HCT116 (cell line): ENCODE measurements at regions not wholly inside any gene's neighbourhood (a gene's known extent, or its start where the extent isn't known, plus 50 kb on each side); places are given as distances from the start of the nearest gene placed in this dataset.

ENCODE experiments used
- ATAC-seq: fragments of 200-7000 bp; cut with Tn5 transposase; 2 replicates; pipeline ENCODE4 v1.9.1; 2020; ENCODE audit warnings: mild to moderate bottlenecking, moderate library complexity
- BruUV-seq: library from RNA; stranded (reverse); fragments of 400-500 nt; replicated peaks from 2 replicates; lab custom pipeline; 2021; lab: Mats Ljungman, UMichigan
- CTCF ChIA-PET: fragments of 300-600 bp; sonication (Branson Sonifier 250); formaldehyde crosslinking; loops from one replicate; lab custom pipeline; 2021; ENCODE audit warnings: antibody characterized with exemption; lab: Charles Lee
- POLR2A ChIA-PET: fragments of 300-600, 350-600 bp; sonication (Branson Sonifier 250); formaldehyde crosslinking; loops from one replicate; lab custom pipeline; 2021; ENCODE audit warnings: antibody characterized with exemption; lab: Charles Lee
- RAD21 ChIA-PET, 2 experiments: fragments of 300-600 bp; sonication (Branson Sonifier 250); formaldehyde crosslinking; loops; one replicate each; lab custom pipeline; 2023; ENCODE audit warnings: low total read pairs in 2 of 2; ENCODE audit not compliant: uncharacterized antibody in 2 of 2, unreplicated experiment in 2 of 2, low non-redundant PET in 1 of 2; lab: Charles Lee
- DNase-seq: peaks from one replicate; pipeline ENCODE4 v3.0.0-alpha.2; 2010; ENCODE audit warnings: low read depth, low spot score
- H2AFZ ChIP-seq: fragments of 200-600 bp; shearing (Covaris generic), sonication (generic); 2 replicates; pipeline ENCODE4 v1.6.1; 2017; ENCODE audit warnings: low read depth, mixed run types, mixed read lengths, antibody characterized with exemption, low read length; ENCODE audit not compliant: poor library complexity, severe bottlenecking
- H3K27ac ChIP-seq: 2 replicates; pipeline ENCODE4 v1.5.1; 2012; ENCODE audit warnings: low read depth, low read length
- H3K27me3 ChIP-seq: fragments of 200-600 bp; sonication (generic); 2 replicates; pipeline ENCODE4 v1.6.1; 2016; ENCODE audit warnings: mixed run types, low read length, mixed read lengths; ENCODE audit not compliant: insufficient read depth
- H3K36me3 ChIP-seq, 2 experiments: fragments of 200-500 bp in 1 of 2; fragments of 200-600 bp in 1 of 2; sonication (Bioruptor generic) in 1 of 2; sonication (generic) in 1 of 2; 2 replicates each; pipeline versions ENCODE4 v1.5.1 to v1.6.1; 2014 to 2016; ENCODE audit warnings: low read length in 2 of 2, inconsistent platforms in 1 of 2, mixed read lengths in 1 of 2, mixed run types in 1 of 2; ENCODE audit not compliant: insufficient read depth in 2 of 2, control insufficient read depth in 1 of 2
- H3K4me1 ChIP-seq, 2 experiments: fragments of 200-600 bp in 1 of 2; sonication (generic) in 1 of 2; 2 replicates each; pipeline versions ENCODE4 v1.5.1 to v1.6.1; 2012 to 2017; ENCODE audit warnings: low read length in 2 of 2, inconsistent platforms in 1 of 2, mild to moderate bottlenecking in 1 of 2, mixed read lengths in 1 of 2, mixed run types in 1 of 2, moderate library complexity in 1 of 2; ENCODE audit not compliant: insufficient read depth in 2 of 2, control insufficient read depth in 1 of 2
- H3K4me2 ChIP-seq: fragments of 200-600 bp; sonication (generic); 2 replicates; pipeline ENCODE4 v1.6.1; 2017; ENCODE audit warnings: mixed run types, low read length, mixed read lengths
- H3K4me3 ChIP-seq, 2 experiments: fragments of 200-600 bp in 1 of 2; sonication (generic) in 1 of 2; replicated peaks in 1 of 2; 2 replicates each; pipeline ENCODE4 v1.5.1; 2011 to 2016; ENCODE audit warnings: low read length in 2 of 2, control low read depth in 1 of 2, low read depth in 1 of 2, mild to moderate bottlenecking in 1 of 2, mixed read lengths in 1 of 2, mixed run types in 1 of 2
- H3K79me2 ChIP-seq: fragments of 200-600 bp; sonication (generic); 2 replicates; pipeline ENCODE4 v1.6.1; 2017; ENCODE audit warnings: mild to moderate bottlenecking, mixed run types, low read length, moderate library complexity, mixed read lengths; ENCODE audit not compliant: insufficient read depth
- H3K9ac ChIP-seq: fragments of 200-600 bp; sonication (generic); 2 replicates; pipeline ENCODE4 v1.6.1; 2016; ENCODE audit warnings: low read length, mixed read lengths
- H3K9me2 ChIP-seq: fragments of 200-600 bp; sonication (generic), shearing (Covaris generic); 2 replicates; pipeline ENCODE4 v1.6.1; 2017; ENCODE audit warnings: mixed run types, mild to moderate bottlenecking, moderate library complexity; ENCODE audit not compliant: insufficient read depth
- H3K9me3 ChIP-seq, 2 experiments: fragments of 200-500 bp in 1 of 2; fragments of 200-600 bp in 1 of 2; sonication (Bioruptor generic) in 1 of 2; sonication (generic) in 1 of 2; 2 replicates each; pipeline ENCODE4 v1.6.1; 2014 to 2017; ENCODE audit warnings: low read length in 2 of 2, mixed read lengths in 2 of 2, inconsistent platforms in 1 of 2, low read depth in 1 of 2, mild to moderate bottlenecking in 1 of 2, mixed run types in 1 of 2, moderate library complexity in 1 of 2; ENCODE audit not compliant: control insufficient read depth in 1 of 2, insufficient read depth in 1 of 2
- H4K20me1 ChIP-seq: fragments of 200-600 bp; sonication (generic), shearing (Covaris generic); 2 replicates; pipeline ENCODE4 v1.6.1; 2017; ENCODE audit warnings: mixed run types, mild to moderate bottlenecking, moderate library complexity; ENCODE audit not compliant: insufficient read depth
- CBX3 ChIP-seq: IDR thresholded peaks from 2 replicates; pipeline ENCODE4 v1.6.1; 2012; ENCODE audit warnings: low read depth
- ELF1 ChIP-seq: IDR thresholded peaks from 2 replicates; pipeline ENCODE4 v1.6.1; 2012; ENCODE audit warnings: low read depth, borderline replicate concordance
- EZH2 ChIP-seq: fragments of 200-600 bp; sonication (generic); IDR thresholded peaks from 2 replicates; pipeline ENCODE4 v1.6.1; 2017; ENCODE audit warnings: antibody characterized with exemption, mixed run types
- EZH2phosphoT487 ChIP-seq: fragments of 200-600 bp; IDR thresholded peaks from 2 replicates; pipeline ENCODE4 v1.6.1; 2018; ENCODE audit warnings: antibody characterized with exemption, borderline replicate concordance
- FOSL1 ChIP-seq: IDR thresholded peaks from 2 replicates; pipeline ENCODE4 v1.6.1; 2012; ENCODE audit warnings: low read depth
- JUND ChIP-seq: IDR thresholded peaks from 2 replicates; pipeline ENCODE4 v1.6.1; 2012
- POLR2AphosphoS5 ChIP-seq: IDR thresholded peaks from 2 replicates; pipeline ENCODE4 v1.6.1; 2011; ENCODE audit warnings: mild to moderate bottlenecking, low read depth, low read length, moderate library complexity
- RAD21 ChIP-seq: IDR thresholded peaks from 2 replicates; pipeline ENCODE4 v1.6.1; 2012; ENCODE audit warnings: low read depth, mild to moderate bottlenecking
- SRF ChIP-seq: IDR thresholded peaks from 2 replicates; pipeline ENCODE4 v1.6.1; 2012; ENCODE audit warnings: low read depth
- ZFX ChIP-seq: fragments of 450-650 bp; IDR thresholded peaks from 2 replicates; pipeline ENCODE4 v1.6.1; 2017
- ZNF274 ChIP-seq: fragments of 200-500 bp; sonication (Bioruptor generic); IDR thresholded peaks from 2 replicates; pipeline ENCODE4 v1.6.1; 2014; ENCODE audit warnings: mild to moderate bottlenecking, low read depth, low read length, inconsistent platforms
- intact Hi-C: fragments of 100-400 bp; cut with micrococcal nuclease; formaldehyde crosslinking; loops from 2 replicates; pipeline ENCODE4 v1.10.0; 2022
- TF ChIP-seq, protein P1 (sequence below): IDR thresholded peaks from 2 replicates; pipeline ENCODE4 v1.6.1; 2012; ENCODE audit warnings: low read depth
- TF ChIP-seq, protein P2 (sequence below): IDR thresholded peaks from 2 replicates; pipeline ENCODE4 v1.6.1; 2012
- TF ChIP-seq, protein P3 (sequence below): IDR thresholded peaks from 2 replicates; pipeline ENCODE4 v1.6.1; 2012
- TF ChIP-seq, protein P4 (sequence below): IDR thresholded peaks from 2 replicates; pipeline ENCODE4 v1.6.1; 2011; ENCODE audit warnings: mild to moderate bottlenecking, low read length, moderate library complexity; ENCODE audit not compliant: insufficient replicate concordance; ENCODE audit errors: extremely low read depth
- TF ChIP-seq, protein P5 (sequence below), 3 experiments: fragments of 200-600 bp in 1 of 3; sonication (generic) in 1 of 3; IDR thresholded peaks in 2 of 3; conservative IDR thresholded peaks in 1 of 3; 2 replicates each; pipeline ENCODE4 v1.5.1; 2012 to 2017; ENCODE audit warnings: low read depth in 2 of 3, low read length in 2 of 3, antibody characterized with exemption in 1 of 3, borderline replicate concordance in 1 of 3, control low read depth in 1 of 3, mild to moderate bottlenecking in 1 of 3, mixed read lengths in 1 of 3, mixed run types in 1 of 3, moderate library complexity in 1 of 3; ENCODE audit not compliant: insufficient read depth in 1 of 3

DNA sequence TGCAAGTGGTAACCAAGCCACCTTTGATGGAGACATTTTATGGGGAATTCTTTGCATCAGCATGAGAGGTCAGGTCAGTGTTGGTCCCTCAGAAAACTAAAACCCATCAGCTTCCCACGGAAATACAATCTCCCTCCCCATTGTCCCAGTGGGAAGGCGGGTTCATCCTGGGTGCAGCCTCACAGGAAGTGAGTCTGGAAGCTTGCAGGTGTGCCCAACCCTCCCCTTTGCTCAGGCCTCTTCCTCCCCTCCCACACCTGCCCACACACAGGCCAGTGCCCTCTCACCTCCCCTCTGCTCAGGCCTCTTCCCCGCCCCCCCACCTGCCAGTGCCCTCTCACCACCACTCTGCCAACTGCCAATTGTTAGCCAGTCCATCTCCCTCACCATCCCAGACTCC, 166.8 kb upstream of the RAB6C start (continued):
- TF ChIP-seq, protein P1, sequence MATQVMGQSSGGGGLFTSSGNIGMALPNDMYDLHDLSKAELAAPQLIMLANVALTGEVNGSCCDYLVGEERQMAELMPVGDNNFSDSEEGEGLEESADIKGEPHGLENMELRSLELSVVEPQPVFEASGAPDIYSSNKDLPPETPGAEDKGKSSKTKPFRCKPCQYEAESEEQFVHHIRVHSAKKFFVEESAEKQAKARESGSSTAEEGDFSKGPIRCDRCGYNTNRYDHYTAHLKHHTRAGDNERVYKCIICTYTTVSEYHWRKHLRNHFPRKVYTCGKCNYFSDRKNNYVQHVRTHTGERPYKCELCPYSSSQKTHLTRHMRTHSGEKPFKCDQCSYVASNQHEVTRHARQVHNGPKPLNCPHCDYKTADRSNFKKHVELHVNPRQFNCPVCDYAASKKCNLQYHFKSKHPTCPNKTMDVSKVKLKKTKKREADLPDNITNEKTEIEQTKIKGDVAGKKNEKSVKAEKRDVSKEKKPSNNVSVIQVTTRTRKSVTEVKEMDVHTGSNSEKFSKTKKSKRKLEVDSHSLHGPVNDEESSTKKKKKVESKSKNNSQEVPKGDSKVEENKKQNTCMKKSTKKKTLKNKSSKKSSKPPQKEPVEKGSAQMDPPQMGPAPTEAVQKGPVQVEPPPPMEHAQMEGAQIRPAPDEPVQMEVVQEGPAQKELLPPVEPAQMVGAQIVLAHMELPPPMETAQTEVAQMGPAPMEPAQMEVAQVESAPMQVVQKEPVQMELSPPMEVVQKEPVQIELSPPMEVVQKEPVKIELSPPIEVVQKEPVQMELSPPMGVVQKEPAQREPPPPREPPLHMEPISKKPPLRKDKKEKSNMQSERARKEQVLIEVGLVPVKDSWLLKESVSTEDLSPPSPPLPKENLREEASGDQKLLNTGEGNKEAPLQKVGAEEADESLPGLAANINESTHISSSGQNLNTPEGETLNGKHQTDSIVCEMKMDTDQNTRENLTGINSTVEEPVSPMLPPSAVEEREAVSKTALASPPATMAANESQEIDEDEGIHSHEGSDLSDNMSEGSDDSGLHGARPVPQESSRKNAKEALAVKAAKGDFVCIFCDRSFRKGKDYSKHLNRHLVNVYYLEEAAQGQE: no peak
- TF ChIP-seq ELF1 (no peak), EZH2 (no peak), POLR2AphosphoS5 (no peak), FOSL1 (no peak), SRF (no peak), JUND (no peak), RAD21 (no peak), EZH2phosphoT487 (no peak)
- TF ChIP-seq, protein P2, sequence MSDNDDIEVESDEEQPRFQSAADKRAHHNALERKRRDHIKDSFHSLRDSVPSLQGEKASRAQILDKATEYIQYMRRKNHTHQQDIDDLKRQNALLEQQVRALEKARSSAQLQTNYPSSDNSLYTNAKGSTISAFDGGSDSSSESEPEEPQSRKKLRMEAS: no peak

DNA sequence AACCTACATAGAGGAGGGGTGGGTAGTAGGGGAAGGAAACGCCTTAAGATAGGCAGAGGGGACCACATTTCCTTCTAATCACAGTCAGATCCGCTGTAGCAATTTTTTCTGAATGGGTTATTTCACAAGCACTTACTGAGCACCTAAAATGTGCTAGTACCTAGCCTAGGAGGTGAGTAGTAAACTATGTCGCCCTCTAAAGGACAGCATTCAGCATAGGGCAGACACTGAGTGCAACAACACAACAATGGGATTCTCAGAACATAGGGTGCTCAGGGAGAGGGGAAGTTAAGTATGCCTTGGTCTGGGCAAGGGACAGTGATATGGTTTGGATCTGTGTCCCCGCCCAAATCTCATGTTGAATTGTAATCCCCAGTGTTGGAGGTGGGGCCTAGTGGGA, 166.1 kb upstream of the RAB6C start:
- no peak overlapping the region for H2AFZ ChIP-seq
- ATAC-seq: peak; percentile 95

More for the DNA sequence above, 166.1 kb upstream of the RAB6C start:
- CTCF ChIA-PET: no interaction called here
- RAD21 ChIA-PET: no interaction called here
- Histone ChIP-seq H3K9me3 (no peaks in the 10 kb centered on the region), H3K27me3 (peaks cover 33% of the 10 kb centered on the region), H3K4me3 (no peak overlapping the region), H3K9me2 (no peaks in the 10 kb centered on the region), H3K79me2 (no peaks in the 10 kb centered on the region)
- POLR2A ChIA-PET: no interaction called here
- DNase-seq: peak; percentile 6
- TF ChIP-seq, protein P3, sequence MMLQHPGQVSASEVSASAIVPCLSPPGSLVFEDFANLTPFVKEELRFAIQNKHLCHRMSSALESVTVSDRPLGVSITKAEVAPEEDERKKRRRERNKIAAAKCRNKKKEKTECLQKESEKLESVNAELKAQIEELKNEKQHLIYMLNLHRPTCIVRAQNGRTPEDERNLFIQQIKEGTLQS: no peak
- TF ChIP-seq ZNF274: no peak
- TF ChIP-seq ELF1: no peak
- TF ChIP-seq, protein P2: no peak
- TF ChIP-seq JUND: no peak
- no peak for TF ChIP-seq ZFX
- TF ChIP-seq, protein P4, sequence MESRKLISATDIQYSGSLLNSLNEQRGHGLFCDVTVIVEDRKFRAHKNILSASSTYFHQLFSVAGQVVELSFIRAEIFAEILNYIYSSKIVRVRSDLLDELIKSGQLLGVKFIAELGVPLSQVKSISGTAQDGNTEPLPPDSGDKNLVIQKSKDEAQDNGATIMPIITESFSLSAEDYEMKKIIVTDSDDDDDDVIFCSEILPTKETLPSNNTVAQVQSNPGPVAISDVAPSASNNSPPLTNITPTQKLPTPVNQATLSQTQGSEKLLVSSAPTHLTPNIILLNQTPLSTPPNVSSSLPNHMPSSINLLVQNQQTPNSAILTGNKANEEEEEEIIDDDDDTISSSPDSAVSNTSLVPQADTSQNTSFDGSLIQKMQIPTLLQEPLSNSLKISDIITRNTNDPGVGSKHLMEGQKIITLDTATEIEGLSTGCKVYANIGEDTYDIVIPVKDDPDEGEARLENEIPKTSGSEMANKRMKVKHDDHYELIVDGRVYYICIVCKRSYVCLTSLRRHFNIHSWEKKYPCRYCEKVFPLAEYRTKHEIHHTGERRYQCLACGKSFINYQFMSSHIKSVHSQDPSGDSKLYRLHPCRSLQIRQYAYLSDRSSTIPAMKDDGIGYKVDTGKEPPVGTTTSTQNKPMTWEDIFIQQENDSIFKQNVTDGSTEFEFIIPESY: no peak
- no peak for TF ChIP-seq CBX3
- no peak for TF ChIP-seq EZH2
- peak; percentile 49 for TF ChIP-seq RAD21
- TF ChIP-seq, protein P5, sequence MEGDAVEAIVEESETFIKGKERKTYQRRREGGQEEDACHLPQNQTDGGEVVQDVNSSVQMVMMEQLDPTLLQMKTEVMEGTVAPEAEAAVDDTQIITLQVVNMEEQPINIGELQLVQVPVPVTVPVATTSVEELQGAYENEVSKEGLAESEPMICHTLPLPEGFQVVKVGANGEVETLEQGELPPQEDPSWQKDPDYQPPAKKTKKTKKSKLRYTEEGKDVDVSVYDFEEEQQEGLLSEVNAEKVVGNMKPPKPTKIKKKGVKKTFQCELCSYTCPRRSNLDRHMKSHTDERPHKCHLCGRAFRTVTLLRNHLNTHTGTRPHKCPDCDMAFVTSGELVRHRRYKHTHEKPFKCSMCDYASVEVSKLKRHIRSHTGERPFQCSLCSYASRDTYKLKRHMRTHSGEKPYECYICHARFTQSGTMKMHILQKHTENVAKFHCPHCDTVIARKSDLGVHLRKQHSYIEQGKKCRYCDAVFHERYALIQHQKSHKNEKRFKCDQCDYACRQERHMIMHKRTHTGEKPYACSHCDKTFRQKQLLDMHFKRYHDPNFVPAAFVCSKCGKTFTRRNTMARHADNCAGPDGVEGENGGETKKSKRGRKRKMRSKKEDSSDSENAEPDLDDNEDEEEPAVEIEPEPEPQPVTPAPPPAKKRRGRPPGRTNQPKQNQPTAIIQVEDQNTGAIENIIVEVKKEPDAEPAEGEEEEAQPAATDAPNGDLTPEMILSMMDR (IDR thresholded peaks at IDR 0.05 in 2 of 3, conservative IDR thresholded peaks at IDR 0.05 in 1 of 3; ENCODE audit: borderline replicate concordance in 1 of 3, insufficient read depth in 1 of 3, low read depth in 2 of 3, low read length in 2 of 3): peak; percentile 22 to 52 (median 49); a peak in 5 of 6 replicates
- TF ChIP-seq, all 23 proteins: peak for 2
- BruUV-seq: no TSS peak
- no peaks in the 10 kb centered on the region for H3K4me1 ChIP-seq
- no peak overlapping the region for H3K27ac ChIP-seq
- H3K4me2 ChIP-seq: no peak overlapping the region
- H4K20me1 ChIP-seq: no peaks in the 10 kb centered on the region
- no peaks in the 10 kb centered on the region for H3K36me3 ChIP-seq
- intact Hi-C loops: no loop called here
- no peak overlapping the region for H3K9ac ChIP-seq
